ENCODE measurements at regions not wholly inside any gene's neighbourhood (a gene's known extent, or its start where the extent isn't known, plus 50 kb on each side); places are given as distances from the start of the nearest gene placed in this dataset.

- ChIA-PET CTCF (ENCODE audit: partially characterized antibody) (interaction anchor here (0.5 to 0.8 kb wide), 2 partner anchors 83 to 107 kb away, joined by 3 to 4 read pairs; no protein-coding TSS in a partner anchor), POLR2A (ENCODE audit: partially characterized antibody) (no interaction called here)
- no peak overlapping the region for H4K5ac ChIP-seq (ENCODE audit: insufficient read length, low read depth, low read length)
- H3K27ac ChIP-seq (ENCODE audit: low read depth, low read length) = no peak overlapping the region
- H3K36me3 ChIP-seq (ENCODE audit: control insufficient read depth in 2 of 4, insufficient read depth in 4 of 4, low read length in 3 of 4) = no peaks in the 10 kb centered on the region
- no peaks in the 10 kb centered on the region for H3K27me3 ChIP-seq (replicated peaks in 1 of 4; ENCODE audit: control insufficient read depth in 3 of 4, extremely low read depth in 1 of 4, insufficient read depth in 3 of 4, low read length in 3 of 4)
- H3K56ac ChIP-seq (replicated peaks; ENCODE audit: insufficient read length, low read depth, low read length) = no peak overlapping the region
- DNase-seq (ENCODE audit: low read depth in 1 of 2, low spot score in 2 of 2) (no peak), FAIRE-seq (no peak)
- H4K8ac ChIP-seq (ENCODE audit: extremely low read depth, insufficient read depth, low read length) = no peak overlapping the region
- H3K23ac ChIP-seq (ENCODE audit: insufficient read length) = no peak overlapping the region
- H2BK20ac ChIP-seq (ENCODE audit: low read length) = no peak overlapping the region
- no peaks in the 10 kb centered on the region for H3K23me2 ChIP-seq (ENCODE audit: low read depth, low read length)
- H4K20me1 ChIP-seq (replicated peaks in 1 of 2; ENCODE audit: control insufficient read depth in 1 of 2, insufficient read depth in 2 of 2, low read length in 2 of 2) = no peaks in the 10 kb centered on the region
- no peak overlapping the region for H2AFZ ChIP-seq (ENCODE audit: low read length)
- no peaks in the 10 kb centered on the region for H3K9me3 ChIP-seq (ENCODE audit: insufficient read depth in 2 of 2, low read depth in 1 of 2, low read length in 1 of 2)
- no peak overlapping the region for H3K18ac ChIP-seq (ENCODE audit: extremely low read depth, low read length)
- no peak overlapping the region for H2BK5ac ChIP-seq (ENCODE audit: low read depth, low read length)
- no peaks in the 10 kb centered on the region for H3K79me2 ChIP-seq (ENCODE audit: control insufficient read depth in 1 of 2, insufficient read depth in 2 of 2, low read length in 2 of 2)
- no peak overlapping the region for H3K4ac ChIP-seq (replicated peaks; ENCODE audit: insufficient read length, low read depth, low read length)
- 86% methylated on average over 2 of the region's 3 CpGs; no CpG with 5 or more reads in 1 of the 2 experiments for WGBS, 2 experiments (ENCODE audit: extremely low coverage in 1 of 2, insufficient coverage in 1 of 2, insufficient read length in 1 of 2, insufficient replicate concordance in 2 of 2, low coverage in 1 of 2, low lambda C conversion rate in 2 of 2, missing lambda C conversion rate in 1 of 2)
- no peak overlapping the region for H3K14ac ChIP-seq (ENCODE audit: insufficient read length)
- H4K91ac ChIP-seq (replicated peaks; ENCODE audit: insufficient read length, low read length) = no peak overlapping the region
- H2AK5ac ChIP-seq (ENCODE audit: low read depth, low read length) = no peak overlapping the region
- no peak overlapping the region for H3K9ac ChIP-seq (replicated peaks in 1 of 4; ENCODE audit: extremely low read depth in 1 of 4, low read depth in 3 of 4, low read length in 3 of 4)
- no peak overlapping the region for H3K4me3 ChIP-seq (ENCODE audit: extremely low read depth in 1 of 4, insufficient read depth in 2 of 4, low read depth in 3 of 4, low read length in 4 of 4)
- H3K4me2 ChIP-seq (ENCODE audit: insufficient read depth in 1 of 2, low read depth in 2 of 2, low read length in 2 of 2) = no peak overlapping the region
- H2BK15ac ChIP-seq (ENCODE audit: low read length) = no peak overlapping the region
- no peak overlapping the region for H2BK120ac ChIP-seq (replicated peaks; ENCODE audit: low read depth, low read length)
- peaks cover 0 to 6% (median 3%) of the 10 kb centered on the region in 4 experiments; a peak in 3 of 7 replicates for H3K4me1 ChIP-seq (replicated peaks in 1 of 4; ENCODE audit: control insufficient read depth in 3 of 4, insufficient read depth in 4 of 4, low read length in 3 of 4)
- H2BK12ac ChIP-seq (ENCODE audit: low read depth, low read length) = no peak overlapping the region
- no peaks in the 10 kb centered on the region for H3K79me1 ChIP-seq (ENCODE audit: low read depth, low read length)
- TF ChIP-seq CHD1 (IDR thresholded peaks at IDR 0.05; ENCODE audit: low read depth, low read length) (no peak), CHD2 (IDR thresholded peaks at IDR 0.05; ENCODE audit: low read length) (no peak), FOSL1 (IDR thresholded peaks at IDR 0.05; ENCODE audit: insufficient read depth, low read depth, low read length) (no peak), SP2 (IDR thresholded peaks at IDR 0.05; ENCODE audit: low read length) (no peak), SRF (IDR thresholded peaks at IDR 0.05; ENCODE audit: low read depth, low read length) (no peak), USF2 (IDR thresholded peaks at IDR 0.05; ENCODE audit: low read length) (no peak), RFX5 (IDR thresholded peaks at IDR 0.05; ENCODE audit: borderline replicate concordance, low read depth, low read length) (no peak), TEAD4 (IDR thresholded peaks at IDR 0.05; ENCODE audit: low read depth, low read length) (no peak), HDAC2 (IDR thresholded peaks at IDR 0.05; ENCODE audit: borderline replicate concordance in 1 of 2, low read depth in 2 of 2, low read length in 2 of 2) (no peak), ZNF274 (IDR thresholded peaks at IDR 0.05; ENCODE audit: borderline replicate concordance, extremely low read depth, low read length) (no peak), EP300 (IDR thresholded peaks at IDR 0.05; ENCODE audit: borderline replicate concordance in 1 of 2, low read depth in 2 of 2, low read length in 2 of 2) (no peak), NRF1 (IDR thresholded peaks at IDR 0.05; ENCODE audit: low read depth, low read length) (no peak)
Measured at GRCh38 chr5:123753180-123753936, 241.4 kb downstream of the CSNK1G3 start.

Data from H1 (cell line).